ENCODE measurements at regions not wholly inside any gene's neighbourhood (a gene's known extent, or its start where the extent isn't known, plus 50 kb on each side); places are given as distances from the start of the nearest gene placed in this dataset.

DNA sequence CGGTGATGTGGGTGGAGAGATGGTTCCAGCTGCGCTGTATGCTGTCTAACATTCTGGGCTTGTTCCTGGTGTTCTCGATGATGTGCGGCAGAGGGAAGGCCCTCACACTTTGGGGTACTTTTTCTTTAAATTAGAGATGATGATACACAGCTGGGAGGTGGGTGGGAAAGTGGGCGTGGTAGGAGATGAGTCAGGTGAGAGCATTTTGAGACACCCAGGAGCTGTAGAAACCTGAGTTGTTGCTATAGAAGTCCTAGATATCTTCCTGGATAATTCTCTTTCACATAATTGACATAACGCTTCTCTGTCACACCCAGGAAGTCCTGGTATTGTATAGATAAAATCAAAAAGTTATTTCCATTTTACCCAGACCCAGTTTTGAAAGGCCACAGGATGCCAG is 103.8 kb upstream of the ALKAL2 start:
- TF ChIP-seq SREBF2 (IDR thresholded peaks at IDR 0.05; ENCODE audit: low read length) (no peak), ZNF622 (IDR thresholded peaks at IDR 0.05) (no peak), CREB1 (IDR thresholded peaks at IDR 0.05; ENCODE audit: low read depth) (no peak), POLR2A (IDR thresholded peaks at IDR 0.05; ENCODE audit: low read depth, low read length) (no peak), BRCA1 (IDR thresholded peaks at IDR 0.05; ENCODE audit: low read depth, low read length) (no peak), CREM (IDR thresholded peaks at IDR 0.05; ENCODE audit: low read depth) (no peak), EGR1 (IDR thresholded peaks at IDR 0.05; ENCODE audit: borderline replicate concordance in 1 of 2, low read depth in 2 of 2, low read length in 2 of 2) (no peak), YY1 (IDR thresholded peaks at IDR 0.05; ENCODE audit: low read depth, low read length) (no peak)
- TF ChIP-seq, protein P1, sequence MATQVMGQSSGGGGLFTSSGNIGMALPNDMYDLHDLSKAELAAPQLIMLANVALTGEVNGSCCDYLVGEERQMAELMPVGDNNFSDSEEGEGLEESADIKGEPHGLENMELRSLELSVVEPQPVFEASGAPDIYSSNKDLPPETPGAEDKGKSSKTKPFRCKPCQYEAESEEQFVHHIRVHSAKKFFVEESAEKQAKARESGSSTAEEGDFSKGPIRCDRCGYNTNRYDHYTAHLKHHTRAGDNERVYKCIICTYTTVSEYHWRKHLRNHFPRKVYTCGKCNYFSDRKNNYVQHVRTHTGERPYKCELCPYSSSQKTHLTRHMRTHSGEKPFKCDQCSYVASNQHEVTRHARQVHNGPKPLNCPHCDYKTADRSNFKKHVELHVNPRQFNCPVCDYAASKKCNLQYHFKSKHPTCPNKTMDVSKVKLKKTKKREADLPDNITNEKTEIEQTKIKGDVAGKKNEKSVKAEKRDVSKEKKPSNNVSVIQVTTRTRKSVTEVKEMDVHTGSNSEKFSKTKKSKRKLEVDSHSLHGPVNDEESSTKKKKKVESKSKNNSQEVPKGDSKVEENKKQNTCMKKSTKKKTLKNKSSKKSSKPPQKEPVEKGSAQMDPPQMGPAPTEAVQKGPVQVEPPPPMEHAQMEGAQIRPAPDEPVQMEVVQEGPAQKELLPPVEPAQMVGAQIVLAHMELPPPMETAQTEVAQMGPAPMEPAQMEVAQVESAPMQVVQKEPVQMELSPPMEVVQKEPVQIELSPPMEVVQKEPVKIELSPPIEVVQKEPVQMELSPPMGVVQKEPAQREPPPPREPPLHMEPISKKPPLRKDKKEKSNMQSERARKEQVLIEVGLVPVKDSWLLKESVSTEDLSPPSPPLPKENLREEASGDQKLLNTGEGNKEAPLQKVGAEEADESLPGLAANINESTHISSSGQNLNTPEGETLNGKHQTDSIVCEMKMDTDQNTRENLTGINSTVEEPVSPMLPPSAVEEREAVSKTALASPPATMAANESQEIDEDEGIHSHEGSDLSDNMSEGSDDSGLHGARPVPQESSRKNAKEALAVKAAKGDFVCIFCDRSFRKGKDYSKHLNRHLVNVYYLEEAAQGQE (IDR thresholded peaks at IDR 0.05; ENCODE audit: low read depth, low read length) = no peak
- TF ChIP-seq, protein P2, sequence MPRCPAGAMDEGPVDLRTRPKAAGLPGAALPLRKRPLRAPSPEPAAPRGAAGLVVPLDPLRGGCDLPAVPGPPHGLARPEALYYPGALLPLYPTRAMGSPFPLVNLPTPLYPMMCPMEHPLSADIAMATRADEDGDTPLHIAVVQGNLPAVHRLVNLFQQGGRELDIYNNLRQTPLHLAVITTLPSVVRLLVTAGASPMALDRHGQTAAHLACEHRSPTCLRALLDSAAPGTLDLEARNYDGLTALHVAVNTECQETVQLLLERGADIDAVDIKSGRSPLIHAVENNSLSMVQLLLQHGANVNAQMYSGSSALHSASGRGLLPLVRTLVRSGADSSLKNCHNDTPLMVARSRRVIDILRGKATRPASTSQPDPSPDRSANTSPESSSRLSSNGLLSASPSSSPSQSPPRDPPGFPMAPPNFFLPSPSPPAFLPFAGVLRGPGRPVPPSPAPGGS (IDR thresholded peaks at IDR 0.05; ENCODE audit: borderline replicate concordance, insufficient read depth, low read depth, low read length, poor library complexity, severe bottlenecking) = no peak
- TF ChIP-seq, protein P3, sequence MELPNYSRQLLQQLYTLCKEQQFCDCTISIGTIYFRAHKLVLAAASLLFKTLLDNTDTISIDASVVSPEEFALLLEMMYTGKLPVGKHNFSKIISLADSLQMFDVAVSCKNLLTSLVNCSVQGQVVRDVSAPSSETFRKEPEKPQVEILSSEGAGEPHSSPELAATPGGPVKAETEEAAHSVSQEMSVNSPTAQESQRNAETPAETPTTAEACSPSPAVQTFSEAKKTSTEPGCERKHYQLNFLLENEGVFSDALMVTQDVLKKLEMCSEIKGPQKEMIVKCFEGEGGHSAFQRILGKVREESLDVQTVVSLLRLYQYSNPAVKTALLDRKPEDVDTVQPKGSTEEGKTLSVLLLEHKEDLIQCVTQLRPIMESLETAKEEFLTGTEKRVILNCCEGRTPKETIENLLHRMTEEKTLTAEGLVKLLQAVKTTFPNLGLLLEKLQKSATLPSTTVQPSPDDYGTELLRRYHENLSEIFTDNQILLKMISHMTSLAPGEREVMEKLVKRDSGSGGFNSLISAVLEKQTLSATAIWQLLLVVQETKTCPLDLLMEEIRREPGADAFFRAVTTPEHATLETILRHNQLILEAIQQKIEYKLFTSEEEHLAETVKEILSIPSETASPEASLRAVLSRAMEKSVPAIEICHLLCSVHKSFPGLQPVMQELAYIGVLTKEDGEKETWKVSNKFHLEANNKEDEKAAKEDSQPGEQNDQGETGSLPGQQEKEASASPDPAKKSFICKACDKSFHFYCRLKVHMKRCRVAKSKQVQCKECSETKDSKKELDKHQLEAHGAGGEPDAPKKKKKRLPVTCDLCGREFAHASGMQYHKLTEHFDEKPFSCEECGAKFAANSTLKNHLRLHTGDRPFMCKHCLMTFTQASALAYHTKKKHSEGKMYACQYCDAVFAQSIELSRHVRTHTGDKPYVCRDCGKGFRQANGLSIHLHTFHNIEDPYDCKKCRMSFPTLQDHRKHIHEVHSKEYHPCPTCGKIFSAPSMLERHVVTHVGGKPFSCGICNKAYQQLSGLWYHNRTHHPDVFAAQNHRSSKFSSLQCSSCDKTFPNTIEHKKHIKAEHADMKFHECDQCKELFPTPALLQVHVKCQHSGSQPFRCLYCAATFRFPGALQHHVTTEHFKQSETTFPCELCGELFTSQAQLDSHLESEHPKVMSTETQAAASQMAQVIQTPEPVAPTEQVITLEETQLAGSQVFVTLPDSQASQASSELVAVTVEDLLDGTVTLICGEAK (IDR thresholded peaks at IDR 0.05; ENCODE audit: borderline replicate concordance) = no peak
- TF ChIP-seq, protein P4, sequence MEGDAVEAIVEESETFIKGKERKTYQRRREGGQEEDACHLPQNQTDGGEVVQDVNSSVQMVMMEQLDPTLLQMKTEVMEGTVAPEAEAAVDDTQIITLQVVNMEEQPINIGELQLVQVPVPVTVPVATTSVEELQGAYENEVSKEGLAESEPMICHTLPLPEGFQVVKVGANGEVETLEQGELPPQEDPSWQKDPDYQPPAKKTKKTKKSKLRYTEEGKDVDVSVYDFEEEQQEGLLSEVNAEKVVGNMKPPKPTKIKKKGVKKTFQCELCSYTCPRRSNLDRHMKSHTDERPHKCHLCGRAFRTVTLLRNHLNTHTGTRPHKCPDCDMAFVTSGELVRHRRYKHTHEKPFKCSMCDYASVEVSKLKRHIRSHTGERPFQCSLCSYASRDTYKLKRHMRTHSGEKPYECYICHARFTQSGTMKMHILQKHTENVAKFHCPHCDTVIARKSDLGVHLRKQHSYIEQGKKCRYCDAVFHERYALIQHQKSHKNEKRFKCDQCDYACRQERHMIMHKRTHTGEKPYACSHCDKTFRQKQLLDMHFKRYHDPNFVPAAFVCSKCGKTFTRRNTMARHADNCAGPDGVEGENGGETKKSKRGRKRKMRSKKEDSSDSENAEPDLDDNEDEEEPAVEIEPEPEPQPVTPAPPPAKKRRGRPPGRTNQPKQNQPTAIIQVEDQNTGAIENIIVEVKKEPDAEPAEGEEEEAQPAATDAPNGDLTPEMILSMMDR (IDR thresholded peaks at IDR 0.05 in 2 of 3, conservative IDR thresholded peaks at IDR 0.05 in 1 of 3; ENCODE audit: control insufficient read depth in 2 of 3, extremely low read depth in 1 of 3, insufficient read depth in 1 of 3, low read depth in 3 of 3, low read length in 3 of 3) = no peak

Measured in GM12878 (cell line).